Retinal pigment epithelial cell (primary cell): ENCODE measurements at regions not wholly inside any gene's neighbourhood (a gene's known extent, or its start where the extent isn't known, plus 50 kb on each side); places are given as distances from the start of the nearest gene placed in this dataset.

Source experiments
- DNase-seq: peaks from one replicate; pipeline ENCODE4 v3.0.0-alpha.2; 2010; ENCODE audit warnings: low read depth
- H3K4me3 ChIP-seq: 2 replicates; pipeline ENCODE4 v1.5.1; 2011; ENCODE audit warnings: mild to moderate bottlenecking, low read length, control low read depth, moderate library complexity
- CTCF ChIP-seq: conservative IDR thresholded peaks from 2 replicates; pipeline ENCODE4 v1.5.1; 2011; ENCODE audit warnings: low read depth, low read length, control low read depth, inconsistent platforms

GRCh38 chr5:3905031-3905430 is 309.4 kb downstream of the IRX1 start:
- no peak overlapping the region for H3K4me3 ChIP-seq
- DNase-seq = no peak
- no peak for TF ChIP-seq CTCF

- no peak for TF ChIP-seq CTCF
- DNase-seq = no peak
- no peak overlapping the region for H3K4me3 ChIP-seq
Measured at GRCh38 chr5:3905521-3905920, 309.9 kb downstream of the IRX1 start.

- no peak for DNase-seq
- no peak overlapping the region for H3K4me3 ChIP-seq
- no peak for TF ChIP-seq CTCF
Measured at GRCh38 chr5:3911111-3911510, 315.5 kb downstream of the IRX1 start.

- TF ChIP-seq CTCF = no peak
- no peak overlapping the region for H3K4me3 ChIP-seq
- DNase-seq = no peak
Measured at GRCh38 chr5:3911773-3912172, 316.1 kb downstream of the IRX1 start.

- no peak overlapping the region for H3K4me3 ChIP-seq
- no peak for DNase-seq
- TF ChIP-seq CTCF = no peak
Measured at GRCh38 chr5:3912790-3913189, 317.2 kb downstream of the IRX1 start.

GRCh38 chr5:3913279-3913678 is 317.6 kb downstream of the IRX1 start:
- TF ChIP-seq CTCF = no peak
- no peak overlapping the region for H3K4me3 ChIP-seq
- no peak for DNase-seq

- no peak for TF ChIP-seq CTCF
- no peak for DNase-seq
- no peak overlapping the region for H3K4me3 ChIP-seq
Measured at GRCh38 chr5:3925022-3925421, 329.4 kb downstream of the IRX1 start.
